ENCODE measurements at regions not wholly inside any gene's neighbourhood (a gene's known extent, or its start where the extent isn't known, plus 50 kb on each side); places are given as distances from the start of the nearest gene placed in this dataset.

- Histone ChIP-seq H2BK120ac (ENCODE audit: low read depth, low read length) (no peak overlapping the region), H3K4me2 (ENCODE audit: low read depth, low read length) (no peak overlapping the region), H3K36me3 (ENCODE audit: control insufficient read depth, insufficient read depth, low read length) (no peaks in the 10 kb centered on the region), H2BK5ac (ENCODE audit: low read depth, low read length, poor library complexity, severe bottlenecking) (no peak overlapping the region), H3K27ac (ENCODE audit: insufficient read depth, low read length) (no peak overlapping the region), H2AK9ac (replicated peaks; ENCODE audit: low read depth, low read length, poor library complexity) (no peak overlapping the region), H3K9me1 (ENCODE audit: insufficient read depth, low read length) (no peaks in the 10 kb centered on the region), H4K8ac (ENCODE audit: low read depth in 2 of 2, low read length in 2 of 2) (no peak overlapping the region), H3K79me1 (ENCODE audit: low read depth in 1 of 2, low read length in 2 of 2) (no peaks in the 10 kb centered on the region), H3K18ac (ENCODE audit: low read depth, low read length) (no peak overlapping the region), H3K4me1 (ENCODE audit: control insufficient read depth, insufficient read depth, low read length) (no peaks in the 10 kb centered on the region), H4K5ac (ENCODE audit: low read depth, low read length) (no peak overlapping the region), H4K20me1 (ENCODE audit: insufficient read depth, low read length) (no peaks in the 10 kb centered on the region), H4K91ac (ENCODE audit: insufficient read depth, low read depth, low read length) (no peak overlapping the region), H2AK5ac (ENCODE audit: low read depth, low read length) (no peak overlapping the region), H3K9me3 (ENCODE audit: control insufficient read depth, insufficient read depth, low read length) (no peaks in the 10 kb centered on the region), H3K23ac (ENCODE audit: low read depth, low read length) (no peak overlapping the region), H3K9ac (ENCODE audit: low read depth, low read length) (no peak overlapping the region), H2BK20ac (ENCODE audit: low read depth, low read length) (no peak overlapping the region), H2AFZ (replicated peaks; ENCODE audit: low read length, poor library complexity) (no peak overlapping the region), H3K14ac (replicated peaks; ENCODE audit: low read depth, low read length) (no peak overlapping the region), H3K56ac (ENCODE audit: extremely low read depth, insufficient read depth, low read length) (no peak overlapping the region), H3K4me3 (ENCODE audit: insufficient read depth, low read depth, low read length) (no peak overlapping the region), H2BK15ac (ENCODE audit: low read depth, low read length) (no peak overlapping the region), H3K27me3 (ENCODE audit: control insufficient read depth, insufficient read depth, low read length) (peaks cover 35% of the 10 kb centered on the region), H3K4ac (ENCODE audit: low read depth, low read length) (no peak overlapping the region)
- 81% methylated on average over 5 of the region's 9 CpGs; no CpG with 5 or more reads in 1 of the 2 experiments for WGBS, 2 experiments (ENCODE audit: extremely low coverage in 2 of 2, insufficient read length in 1 of 2)
- DNase-seq, result no peak
- POLR2A ChIA-PET (ENCODE audit: unreplicated experiment), result no interaction called here
- no peak for ATAC-seq (ENCODE audit: low read depth)
- CTCF ChIA-PET, result no interaction called here
- intact Hi-C loops (cut with micrococcal nuclease), result no loop called here
- dilution Hi-C loops (cut with HindIII; ENCODE audit: low sequenced_read_pairs, unreplicated experiment), result no loop called here
- TF ChIP-seq MAZ (IDR thresholded peaks at IDR 0.05; ENCODE audit: borderline replicate concordance, low read depth, low read length) (no peak), CEBPB (IDR thresholded peaks at IDR 0.05; ENCODE audit: low read depth, low read length) (no peak), CHD1 (IDR thresholded peaks at IDR 0.05; ENCODE audit: low read depth, low read length) (no peak), FOS (IDR thresholded peaks at IDR 0.05; ENCODE audit: low read depth, low read length) (no peak), RFX5 (IDR thresholded peaks at IDR 0.05; ENCODE audit: low read depth, low read length) (no peak), BHLHE40 (IDR thresholded peaks at IDR 0.05; ENCODE audit: low read depth, low read length) (no peak), CTCF (conservative IDR thresholded peaks at IDR 0.05; ENCODE audit: low read depth, low read length) (no peak), POLR2A (IDR thresholded peaks at IDR 0.05; ENCODE audit: low read depth, low read length) (no peak), RCOR1 (IDR thresholded peaks at IDR 0.05; ENCODE audit: insufficient replicate concordance, low read length) (no peak), ELK1 (IDR thresholded peaks at IDR 0.05; ENCODE audit: borderline replicate concordance, low read depth, low read length) (no peak), MXI1 (IDR thresholded peaks at IDR 0.05; ENCODE audit: borderline replicate concordance, low read depth, low read length) (no peak), RAD21 (IDR thresholded peaks at IDR 0.05; ENCODE audit: low read length) (no peak), MAFK (IDR thresholded peaks at IDR 0.05; ENCODE audit: low read depth, low read length) (no peak)
- no TSS peak for BruUV-seq (replicated peaks)
- in situ Hi-C loops (cut with MboI; ENCODE audit: low sequenced_read_pairs), result loop anchor here (5.0 to 25.0 kb wide), 4 partner anchors 134 to 809 kb away; partner anchors contain the start of genes MRPS17, NIPSNAP2 and PHKG1
Measured at GRCh38 chr7:55278321-55278720, 86.8 kb upstream of the LANCL2 start.

All from IMR-90 (cell line).